Liver (tissue), 8 donors: ENCODE measurements at regions not wholly inside any gene's neighbourhood (a gene's known extent, or its start where the extent isn't known, plus 50 kb on each side); places are given as distances from the start of the nearest gene placed in this dataset.
"Not testable (repeated sequence)": the region's sequence is repeated elsewhere in the genome, so short reads cannot be mapped to it uniquely, and the experiment has no call there.

Experiments used
- DNase-seq: peaks from one replicate; pipeline ENCODE4 v3.0.0-alpha.2; 2017; ENCODE audit warnings: low spot score
- H3K27ac ChIP-seq, 2 donors: one replicate each; pipeline ENCODE4 v1.7.0; 2013; ENCODE audit warnings: inconsistent platforms in 2 of 2, low read length in 2 of 2, control low read depth in 1 of 2, low read depth in 1 of 2, mild to moderate bottlenecking in 1 of 2
- H3K27me3 ChIP-seq, 4 donors: one replicate each; pipeline versions ENCODE4 v1.6.1 to v1.7.0; 2013; ENCODE audit warnings: low read length in 3 of 4, inconsistent platforms in 1 of 4, mild to moderate bottlenecking in 1 of 4, moderate library complexity in 1 of 4; ENCODE audit not compliant: control insufficient read depth in 4 of 4, insufficient read depth in 4 of 4
- H3K36me3 ChIP-seq, 4 donors: one replicate each; pipeline versions ENCODE4 v1.6.1 to v1.7.0; 2013; ENCODE audit warnings: low read length in 3 of 4, mild to moderate bottlenecking in 3 of 4, low read depth in 1 of 4, moderate library complexity in 1 of 4; ENCODE audit not compliant: control insufficient read depth in 4 of 4, insufficient read depth in 3 of 4
- H3K4me1 ChIP-seq, 4 donors: one replicate each; pipeline versions ENCODE4 v1.6.1 to v1.7.0; 2013; ENCODE audit warnings: low read length in 3 of 4, mild to moderate bottlenecking in 3 of 4, moderate library complexity in 1 of 4; ENCODE audit not compliant: control insufficient read depth in 4 of 4, insufficient read depth in 4 of 4
- H3K4me3 ChIP-seq, 3 donors: one replicate each; pipeline versions ENCODE4 v1.6.1 to v1.7.0; 2013; ENCODE audit warnings: low read length in 3 of 3, control low read depth in 1 of 3, low read depth in 1 of 3, mild to moderate bottlenecking in 1 of 3
- H3K9ac ChIP-seq, 2 donors: one replicate each; pipeline ENCODE4 v1.7.0; 2013; ENCODE audit warnings: low read length in 2 of 2, mild to moderate bottlenecking in 2 of 2, moderate library complexity in 2 of 2, control low read depth in 1 of 2, low read depth in 1 of 2
- H3K9me3 ChIP-seq, 4 donors: one replicate each; pipeline versions ENCODE4 v1.6.1 to v1.7.0; 2013; ENCODE audit warnings: low read length in 3 of 4; ENCODE audit not compliant: control insufficient read depth in 4 of 4
- EGR1 ChIP-seq, 2 donors: IDR thresholded peaks; 2 replicates each; pipeline ENCODE4 v1.6.1; 2016 to 2018; ENCODE audit warnings: antibody characterized with exemption in 2 of 2, low read depth in 2 of 2
- FOXA1 ChIP-seq: IDR thresholded peaks from 2 replicates; pipeline ENCODE4 v1.6.1; 2016; ENCODE audit warnings: antibody characterized with exemption
- FOXA2 ChIP-seq: IDR thresholded peaks from 2 replicates; pipeline ENCODE4 v1.6.1; 2016; ENCODE audit warnings: antibody characterized with exemption
- GABPA ChIP-seq, 2 donors: IDR thresholded peaks in 1 of 2; conservative IDR thresholded peaks in 1 of 2; 2 replicates each; pipeline ENCODE4 v1.6.1; 2016; ENCODE audit warnings: antibody characterized with exemption in 2 of 2, mild to moderate bottlenecking in 1 of 2, moderate library complexity in 1 of 2
- HNF4A ChIP-seq, 2 donors: conservative IDR thresholded peaks; 2 replicates each; pipeline ENCODE4 v1.6.1; 2016; ENCODE audit warnings: antibody characterized with exemption in 2 of 2, mild to moderate bottlenecking in 2 of 2
- HNF4G ChIP-seq: IDR thresholded peaks from 2 replicates; pipeline ENCODE4 v1.6.1; 2016; ENCODE audit warnings: antibody characterized with exemption
- JUND ChIP-seq, 2 donors: IDR thresholded peaks; 2 replicates each; pipeline ENCODE4 v1.6.1; 2016; ENCODE audit warnings: antibody characterized with exemption in 2 of 2
- NR2F2 ChIP-seq: IDR thresholded peaks from 2 replicates; pipeline ENCODE4 v1.6.1; 2016; ENCODE audit warnings: antibody characterized with exemption
- RAD21 ChIP-seq, 2 donors: IDR thresholded peaks; 2 replicates each; pipeline ENCODE4 v1.6.1; 2016; ENCODE audit warnings: antibody characterized with exemption in 2 of 2, mild to moderate bottlenecking in 2 of 2
- RXRA ChIP-seq, 2 donors: IDR thresholded peaks; 2 replicates each; pipeline ENCODE4 v1.6.1; 2017 to 2018; ENCODE audit warnings: antibody characterized with exemption in 2 of 2, mild to moderate bottlenecking in 1 of 2
- SP1 ChIP-seq: IDR thresholded peaks from 2 replicates; pipeline ENCODE4 v1.6.1; 2018; ENCODE audit warnings: antibody characterized with exemption, mild to moderate bottlenecking
- TAF1 ChIP-seq: conservative IDR thresholded peaks from 2 replicates; pipeline ENCODE4 v1.6.1; 2016; ENCODE audit warnings: antibody characterized with exemption, mild to moderate bottlenecking
- WGBS: extraction: QIAGEN DNeasy Blood & Tissue Kit; methylation state at CpG from one replicate; pipeline ENCODE4 v1.1.7; 2013; 5-methylcytosine and 5-hydroxymethylcytosine counted together
- TF ChIP-seq, protein P1 (sequence below): IDR thresholded peaks from 2 replicates; pipeline ENCODE4 v1.6.1; 2016; ENCODE audit warnings: antibody characterized with exemption, mild to moderate bottlenecking
- TF ChIP-seq, protein P2 (sequence below): IDR thresholded peaks from 2 replicates; pipeline ENCODE4 v1.6.1; 2016; ENCODE audit warnings: antibody characterized with exemption
- TF ChIP-seq, protein P3 (sequence below): IDR thresholded peaks from 2 replicates; pipeline ENCODE4 v1.6.1; 2016; ENCODE audit warnings: antibody characterized with exemption
- TF ChIP-seq, protein P4 (sequence below): IDR thresholded peaks from 2 replicates; pipeline ENCODE4 v1.6.1; 2016; ENCODE audit warnings: antibody characterized with exemption
- TF ChIP-seq, protein P5 (sequence below): fragments of 150-350 bp; IDR thresholded peaks from 2 replicates; pipeline ENCODE4 v1.5.1; 2017; ENCODE audit warnings: improper control_type of control experiment, low read depth, low read length; ENCODE audit not compliant: missing input control
- donor health status: healthy.
- donor health status: healthy.
- donor health status: healthy.
- donor health status: healthy.
- donor health status: healthy.

DNA sequence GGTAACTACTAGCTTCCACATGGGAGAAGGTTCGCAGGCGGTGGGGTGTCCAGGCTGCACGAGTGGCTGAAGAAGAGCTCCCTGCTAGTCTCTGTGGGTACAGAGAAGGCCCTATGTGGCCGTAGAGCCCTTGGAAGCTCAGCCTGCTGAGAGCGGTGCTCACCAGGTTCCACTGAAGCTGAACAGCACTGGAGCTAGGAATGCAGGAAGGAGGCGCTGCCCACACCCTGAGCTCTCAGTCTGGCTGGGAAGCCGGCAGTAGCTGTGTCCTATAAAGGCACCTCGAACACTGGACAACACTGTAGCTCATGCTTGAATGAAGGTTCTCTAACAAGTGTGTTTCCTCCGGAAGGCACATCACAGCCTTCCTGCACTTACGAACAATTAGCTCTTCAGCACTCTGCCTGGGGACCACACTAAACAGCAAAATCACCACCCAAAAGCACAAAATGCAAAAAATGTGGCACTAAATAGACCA, 64.6 kb downstream of the SOWAHC start:
- H3K27ac ChIP-seq, H3K9ac ChIP-seq, DNase-seq, H3K36me3 ChIP-seq, H3K4me3 ChIP-seq, H3K27me3 ChIP-seq, H3K9me3 ChIP-seq: not testable (repeated sequence)
- 74% methylated on average over 10 of the region's 10 CpGs for WGBS
- TF ChIP-seq, protein P1, sequence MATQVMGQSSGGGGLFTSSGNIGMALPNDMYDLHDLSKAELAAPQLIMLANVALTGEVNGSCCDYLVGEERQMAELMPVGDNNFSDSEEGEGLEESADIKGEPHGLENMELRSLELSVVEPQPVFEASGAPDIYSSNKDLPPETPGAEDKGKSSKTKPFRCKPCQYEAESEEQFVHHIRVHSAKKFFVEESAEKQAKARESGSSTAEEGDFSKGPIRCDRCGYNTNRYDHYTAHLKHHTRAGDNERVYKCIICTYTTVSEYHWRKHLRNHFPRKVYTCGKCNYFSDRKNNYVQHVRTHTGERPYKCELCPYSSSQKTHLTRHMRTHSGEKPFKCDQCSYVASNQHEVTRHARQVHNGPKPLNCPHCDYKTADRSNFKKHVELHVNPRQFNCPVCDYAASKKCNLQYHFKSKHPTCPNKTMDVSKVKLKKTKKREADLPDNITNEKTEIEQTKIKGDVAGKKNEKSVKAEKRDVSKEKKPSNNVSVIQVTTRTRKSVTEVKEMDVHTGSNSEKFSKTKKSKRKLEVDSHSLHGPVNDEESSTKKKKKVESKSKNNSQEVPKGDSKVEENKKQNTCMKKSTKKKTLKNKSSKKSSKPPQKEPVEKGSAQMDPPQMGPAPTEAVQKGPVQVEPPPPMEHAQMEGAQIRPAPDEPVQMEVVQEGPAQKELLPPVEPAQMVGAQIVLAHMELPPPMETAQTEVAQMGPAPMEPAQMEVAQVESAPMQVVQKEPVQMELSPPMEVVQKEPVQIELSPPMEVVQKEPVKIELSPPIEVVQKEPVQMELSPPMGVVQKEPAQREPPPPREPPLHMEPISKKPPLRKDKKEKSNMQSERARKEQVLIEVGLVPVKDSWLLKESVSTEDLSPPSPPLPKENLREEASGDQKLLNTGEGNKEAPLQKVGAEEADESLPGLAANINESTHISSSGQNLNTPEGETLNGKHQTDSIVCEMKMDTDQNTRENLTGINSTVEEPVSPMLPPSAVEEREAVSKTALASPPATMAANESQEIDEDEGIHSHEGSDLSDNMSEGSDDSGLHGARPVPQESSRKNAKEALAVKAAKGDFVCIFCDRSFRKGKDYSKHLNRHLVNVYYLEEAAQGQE, result peak; percentile 83
- H3K4me1 ChIP-seq, result peaks cover 1 to 15% (median 11%) of the 10 kb centered on the region in 4 donors

DNA sequence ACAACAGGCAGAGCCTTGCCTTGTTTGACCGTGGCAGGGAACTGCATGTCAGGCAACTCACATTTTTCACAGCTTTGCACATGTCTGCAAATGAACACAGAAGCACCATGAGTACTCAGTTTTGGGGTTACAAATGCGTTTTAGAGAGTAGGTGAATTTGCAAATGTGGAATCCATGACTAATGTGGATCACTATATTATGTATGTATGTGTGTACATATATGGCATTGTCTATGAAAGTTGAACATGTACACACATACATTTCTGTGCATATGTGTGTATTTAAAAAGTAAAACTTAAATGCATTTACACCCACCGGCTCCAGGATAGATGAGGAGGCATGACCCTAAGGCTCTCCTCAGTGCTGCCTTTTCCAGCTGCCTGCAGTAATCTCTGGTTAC, 65.1 kb downstream of the SOWAHC start:
- Histone ChIP-seq H3K27me3 (no peaks in the 10 kb centered on the region), H3K36me3 (no peaks in the 10 kb centered on the region), H3K9me3 (no peaks in the 10 kb centered on the region), H3K4me1 (peaks cover 1 to 15% (median 11%) of the 10 kb centered on the region in 4 donors), H3K27ac (no peak overlapping the region), H3K9ac (no peak overlapping the region), H3K4me3 (no peak overlapping the region)
- 85% methylated on average over 3 of the region's 3 CpGs for WGBS
- no peak for DNase-seq
- TF ChIP-seq SP1, result no peak
- TF ChIP-seq RAD21 (IDR thresholded peaks at IDR 0.05), result no peak
- TF ChIP-seq RXRA (IDR thresholded peaks at IDR 0.05), result no peak
- TF ChIP-seq FOXA2, result no peak

DNA sequence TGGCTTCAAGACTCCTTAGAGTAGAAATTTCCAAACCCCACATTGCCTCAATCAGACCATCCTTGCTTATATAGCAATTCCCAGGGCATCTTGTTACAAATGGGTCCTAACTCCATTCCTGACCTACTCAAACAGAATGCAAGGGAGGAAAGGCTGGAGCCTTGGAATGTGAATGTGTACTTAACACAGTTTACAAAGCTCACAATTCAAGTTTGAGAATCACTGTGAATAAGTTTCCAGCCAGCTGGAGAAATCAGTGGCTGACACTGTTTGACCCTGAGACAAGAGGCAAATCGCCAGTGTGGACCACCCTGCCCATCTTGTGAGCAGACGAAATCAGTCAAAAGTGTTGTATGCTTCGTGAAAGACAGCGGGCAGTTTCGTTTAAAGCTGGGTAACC, 65.5 kb downstream of the SOWAHC start:
- Histone ChIP-seq H3K27ac (no peak overlapping the region), H3K4me3 (no peak overlapping the region), H3K9me3 (no peaks in the 10 kb centered on the region), H3K27me3 (no peaks in the 10 kb centered on the region), H3K36me3 (no peaks in the 10 kb centered on the region), H3K9ac (no peak overlapping the region), H3K4me1 (peaks cover 1 to 15% (median 11%) of the 10 kb centered on the region in 4 donors)
- DNase-seq, result no peak
- 83% methylated on average over 5 of the region's 5 CpGs for WGBS
- TF ChIP-seq SP1 (no peak), NR2F2 (no peak), EGR1 (IDR thresholded peaks at IDR 0.05; ENCODE audit: low read depth in 2 of 2) (no peak), JUND (IDR thresholded peaks at IDR 0.05) (no peak), FOXA1 (no peak), GABPA (IDR thresholded peaks at IDR 0.05 in 1 of 2, conservative IDR thresholded peaks at IDR 0.05 in 1 of 2) (no peak), TAF1 (no peak), RXRA (IDR thresholded peaks at IDR 0.05) (no peak), HNF4A (conservative IDR thresholded peaks at IDR 0.05) (no peak), FOXA2 (no peak), RAD21 (IDR thresholded peaks at IDR 0.05) (no peak), HNF4G (no peak)
- TF ChIP-seq, protein P2, sequence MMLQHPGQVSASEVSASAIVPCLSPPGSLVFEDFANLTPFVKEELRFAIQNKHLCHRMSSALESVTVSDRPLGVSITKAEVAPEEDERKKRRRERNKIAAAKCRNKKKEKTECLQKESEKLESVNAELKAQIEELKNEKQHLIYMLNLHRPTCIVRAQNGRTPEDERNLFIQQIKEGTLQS, result no peak
- TF ChIP-seq, protein P3, sequence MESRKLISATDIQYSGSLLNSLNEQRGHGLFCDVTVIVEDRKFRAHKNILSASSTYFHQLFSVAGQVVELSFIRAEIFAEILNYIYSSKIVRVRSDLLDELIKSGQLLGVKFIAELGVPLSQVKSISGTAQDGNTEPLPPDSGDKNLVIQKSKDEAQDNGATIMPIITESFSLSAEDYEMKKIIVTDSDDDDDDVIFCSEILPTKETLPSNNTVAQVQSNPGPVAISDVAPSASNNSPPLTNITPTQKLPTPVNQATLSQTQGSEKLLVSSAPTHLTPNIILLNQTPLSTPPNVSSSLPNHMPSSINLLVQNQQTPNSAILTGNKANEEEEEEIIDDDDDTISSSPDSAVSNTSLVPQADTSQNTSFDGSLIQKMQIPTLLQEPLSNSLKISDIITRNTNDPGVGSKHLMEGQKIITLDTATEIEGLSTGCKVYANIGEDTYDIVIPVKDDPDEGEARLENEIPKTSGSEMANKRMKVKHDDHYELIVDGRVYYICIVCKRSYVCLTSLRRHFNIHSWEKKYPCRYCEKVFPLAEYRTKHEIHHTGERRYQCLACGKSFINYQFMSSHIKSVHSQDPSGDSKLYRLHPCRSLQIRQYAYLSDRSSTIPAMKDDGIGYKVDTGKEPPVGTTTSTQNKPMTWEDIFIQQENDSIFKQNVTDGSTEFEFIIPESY, result no peak
- TF ChIP-seq, protein P4, sequence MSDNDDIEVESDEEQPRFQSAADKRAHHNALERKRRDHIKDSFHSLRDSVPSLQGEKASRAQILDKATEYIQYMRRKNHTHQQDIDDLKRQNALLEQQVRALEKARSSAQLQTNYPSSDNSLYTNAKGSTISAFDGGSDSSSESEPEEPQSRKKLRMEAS, result no peak
- TF ChIP-seq, protein P5, sequence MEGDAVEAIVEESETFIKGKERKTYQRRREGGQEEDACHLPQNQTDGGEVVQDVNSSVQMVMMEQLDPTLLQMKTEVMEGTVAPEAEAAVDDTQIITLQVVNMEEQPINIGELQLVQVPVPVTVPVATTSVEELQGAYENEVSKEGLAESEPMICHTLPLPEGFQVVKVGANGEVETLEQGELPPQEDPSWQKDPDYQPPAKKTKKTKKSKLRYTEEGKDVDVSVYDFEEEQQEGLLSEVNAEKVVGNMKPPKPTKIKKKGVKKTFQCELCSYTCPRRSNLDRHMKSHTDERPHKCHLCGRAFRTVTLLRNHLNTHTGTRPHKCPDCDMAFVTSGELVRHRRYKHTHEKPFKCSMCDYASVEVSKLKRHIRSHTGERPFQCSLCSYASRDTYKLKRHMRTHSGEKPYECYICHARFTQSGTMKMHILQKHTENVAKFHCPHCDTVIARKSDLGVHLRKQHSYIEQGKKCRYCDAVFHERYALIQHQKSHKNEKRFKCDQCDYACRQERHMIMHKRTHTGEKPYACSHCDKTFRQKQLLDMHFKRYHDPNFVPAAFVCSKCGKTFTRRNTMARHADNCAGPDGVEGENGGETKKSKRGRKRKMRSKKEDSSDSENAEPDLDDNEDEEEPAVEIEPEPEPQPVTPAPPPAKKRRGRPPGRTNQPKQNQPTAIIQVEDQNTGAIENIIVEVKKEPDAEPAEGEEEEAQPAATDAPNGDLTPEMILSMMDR, result no peak
- TF ChIP-seq, protein P1, result no peak
